ENCODE measurements at regions not wholly inside any gene's neighbourhood (a gene's known extent, or its start where the extent isn't known, plus 50 kb on each side); places are given as distances from the start of the nearest gene placed in this dataset.

DNA sequence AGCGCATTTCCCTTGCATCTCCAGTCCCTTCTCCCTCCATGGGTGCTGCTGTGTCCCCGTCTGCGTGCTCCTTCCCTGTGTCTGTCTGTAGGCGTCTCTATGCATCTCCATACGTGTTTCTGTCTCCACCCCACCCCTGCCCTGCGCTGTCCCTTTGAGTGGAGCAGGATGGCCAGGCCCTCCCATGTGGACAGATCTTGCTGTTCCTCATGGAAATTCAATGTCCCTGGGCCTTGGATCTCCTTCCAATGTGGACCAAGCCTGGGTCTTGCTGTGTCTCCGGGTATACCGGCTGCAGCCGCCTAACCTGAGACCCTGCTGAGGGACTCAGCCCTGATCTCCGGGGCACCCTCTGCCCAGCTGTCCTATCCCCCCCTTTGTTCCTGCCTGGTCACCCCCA, 172.7 kb downstream of the BMP7 start:
- no peaks in the 10 kb centered on the region for H3K9me3 ChIP-seq (ENCODE audit: control insufficient read depth, insufficient read depth, low read depth, low read length)
- intact Hi-C loops (cut with micrococcal nuclease; ENCODE audit: unreplicated experiment) (no loop called here), in situ Hi-C loops (cut with HindIII; ENCODE audit: low pct_unique_long_range_greater_than_20kb, low sequenced_read_pairs) (no loop called here)
- DNase-seq (ENCODE audit: low read depth, low spot score): no peak
- H3K27ac ChIP-seq (ENCODE audit: low read length): no peak overlapping the region
- ChIA-PET POLR2A (no interaction called here), CTCF (interaction anchor here (0.9 kb wide), 1 partner anchor 252 kb away, joined by 4 read pairs; no protein-coding TSS in a partner anchor)
- H3K36me3 ChIP-seq (ENCODE audit: control insufficient read depth, insufficient read depth, low read length): no peaks in the 10 kb centered on the region
- ATAC-seq: no peak
- no peak overlapping the region for H3K4me3 ChIP-seq (ENCODE audit: low read depth in 2 of 2, low read length in 2 of 2)
- no TSS peak for BruUV-seq (replicated peaks)
- no peaks in the 10 kb centered on the region; the same call in 1 of the 2 replicates for H3K4me1 ChIP-seq (ENCODE audit: control insufficient read depth, insufficient read depth, low read length)
- no peaks in the 10 kb centered on the region for H3K27me3 ChIP-seq (ENCODE audit: control insufficient read depth, insufficient read depth, low read length)
- TF ChIP-seq TCF7L2 (IDR thresholded peaks at IDR 0.05; ENCODE audit: low read depth, low read length) (no peak), POLR2AphosphoS5 (IDR thresholded peaks at IDR 0.05; ENCODE audit: low read depth, low read length) (no peak), SIN3A (IDR thresholded peaks at IDR 0.05; ENCODE audit: borderline replicate concordance, insufficient read depth, low read depth, low read length) (no peak)
- TF ChIP-seq, protein P1, sequence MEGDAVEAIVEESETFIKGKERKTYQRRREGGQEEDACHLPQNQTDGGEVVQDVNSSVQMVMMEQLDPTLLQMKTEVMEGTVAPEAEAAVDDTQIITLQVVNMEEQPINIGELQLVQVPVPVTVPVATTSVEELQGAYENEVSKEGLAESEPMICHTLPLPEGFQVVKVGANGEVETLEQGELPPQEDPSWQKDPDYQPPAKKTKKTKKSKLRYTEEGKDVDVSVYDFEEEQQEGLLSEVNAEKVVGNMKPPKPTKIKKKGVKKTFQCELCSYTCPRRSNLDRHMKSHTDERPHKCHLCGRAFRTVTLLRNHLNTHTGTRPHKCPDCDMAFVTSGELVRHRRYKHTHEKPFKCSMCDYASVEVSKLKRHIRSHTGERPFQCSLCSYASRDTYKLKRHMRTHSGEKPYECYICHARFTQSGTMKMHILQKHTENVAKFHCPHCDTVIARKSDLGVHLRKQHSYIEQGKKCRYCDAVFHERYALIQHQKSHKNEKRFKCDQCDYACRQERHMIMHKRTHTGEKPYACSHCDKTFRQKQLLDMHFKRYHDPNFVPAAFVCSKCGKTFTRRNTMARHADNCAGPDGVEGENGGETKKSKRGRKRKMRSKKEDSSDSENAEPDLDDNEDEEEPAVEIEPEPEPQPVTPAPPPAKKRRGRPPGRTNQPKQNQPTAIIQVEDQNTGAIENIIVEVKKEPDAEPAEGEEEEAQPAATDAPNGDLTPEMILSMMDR (IDR thresholded peaks at IDR 0.05): no peak
- TF ChIP-seq, protein P2, sequence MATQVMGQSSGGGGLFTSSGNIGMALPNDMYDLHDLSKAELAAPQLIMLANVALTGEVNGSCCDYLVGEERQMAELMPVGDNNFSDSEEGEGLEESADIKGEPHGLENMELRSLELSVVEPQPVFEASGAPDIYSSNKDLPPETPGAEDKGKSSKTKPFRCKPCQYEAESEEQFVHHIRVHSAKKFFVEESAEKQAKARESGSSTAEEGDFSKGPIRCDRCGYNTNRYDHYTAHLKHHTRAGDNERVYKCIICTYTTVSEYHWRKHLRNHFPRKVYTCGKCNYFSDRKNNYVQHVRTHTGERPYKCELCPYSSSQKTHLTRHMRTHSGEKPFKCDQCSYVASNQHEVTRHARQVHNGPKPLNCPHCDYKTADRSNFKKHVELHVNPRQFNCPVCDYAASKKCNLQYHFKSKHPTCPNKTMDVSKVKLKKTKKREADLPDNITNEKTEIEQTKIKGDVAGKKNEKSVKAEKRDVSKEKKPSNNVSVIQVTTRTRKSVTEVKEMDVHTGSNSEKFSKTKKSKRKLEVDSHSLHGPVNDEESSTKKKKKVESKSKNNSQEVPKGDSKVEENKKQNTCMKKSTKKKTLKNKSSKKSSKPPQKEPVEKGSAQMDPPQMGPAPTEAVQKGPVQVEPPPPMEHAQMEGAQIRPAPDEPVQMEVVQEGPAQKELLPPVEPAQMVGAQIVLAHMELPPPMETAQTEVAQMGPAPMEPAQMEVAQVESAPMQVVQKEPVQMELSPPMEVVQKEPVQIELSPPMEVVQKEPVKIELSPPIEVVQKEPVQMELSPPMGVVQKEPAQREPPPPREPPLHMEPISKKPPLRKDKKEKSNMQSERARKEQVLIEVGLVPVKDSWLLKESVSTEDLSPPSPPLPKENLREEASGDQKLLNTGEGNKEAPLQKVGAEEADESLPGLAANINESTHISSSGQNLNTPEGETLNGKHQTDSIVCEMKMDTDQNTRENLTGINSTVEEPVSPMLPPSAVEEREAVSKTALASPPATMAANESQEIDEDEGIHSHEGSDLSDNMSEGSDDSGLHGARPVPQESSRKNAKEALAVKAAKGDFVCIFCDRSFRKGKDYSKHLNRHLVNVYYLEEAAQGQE (IDR thresholded peaks at IDR 0.05; ENCODE audit: insufficient read depth in 1 of 2, low read depth in 2 of 2, low read length in 1 of 2): no peak

- in situ Hi-C loops (cut with HindIII; ENCODE audit: low pct_unique_long_range_greater_than_20kb, low sequenced_read_pairs): no loop called here
- ATAC-seq: no peak
These were observed 172.1 kb downstream of the BMP7 start for GRCh38 chr20:57094252-57094891.

More at GRCh38 chr20:57094252-57094891, 172.1 kb downstream of the BMP7 start:
- Histone ChIP-seq H3K36me3 (ENCODE audit: control insufficient read depth, insufficient read depth, low read length) (no peaks in the 10 kb centered on the region), H3K27ac (ENCODE audit: low read length) (no peak overlapping the region), H3K9me3 (ENCODE audit: control insufficient read depth, insufficient read depth, low read depth, low read length) (no peaks in the 10 kb centered on the region), H3K27me3 (ENCODE audit: control insufficient read depth, insufficient read depth, low read length) (no peaks in the 10 kb centered on the region), H3K4me1 (ENCODE audit: control insufficient read depth, insufficient read depth, low read length) (no peaks in the 10 kb centered on the region; the same call in 1 of the 2 replicates), H3K4me3 (ENCODE audit: low read depth in 2 of 2, low read length in 2 of 2) (no peak overlapping the region)
- POLR2A ChIA-PET: no interaction called here
- BruUV-seq (replicated peaks): no TSS peak
- intact Hi-C loops (cut with micrococcal nuclease; ENCODE audit: unreplicated experiment): no loop called here
- TF ChIP-seq, protein P2 (IDR thresholded peaks at IDR 0.05; ENCODE audit: insufficient read depth in 1 of 2, low read depth in 2 of 2, low read length in 1 of 2): no peak
- TF ChIP-seq SIN3A (IDR thresholded peaks at IDR 0.05; ENCODE audit: borderline replicate concordance, insufficient read depth, low read depth, low read length): no peak
- TF ChIP-seq, protein P1 (IDR thresholded peaks at IDR 0.05): no peak
- TF ChIP-seq POLR2AphosphoS5 (IDR thresholded peaks at IDR 0.05; ENCODE audit: low read depth, low read length): no peak
- no peak for TF ChIP-seq TCF7L2 (IDR thresholded peaks at IDR 0.05; ENCODE audit: low read depth, low read length)
- CTCF ChIA-PET: no interaction called here
- DNase-seq (ENCODE audit: low read depth, low spot score): no peak
